DMS114 treated with DMSO at 0.1 percent for 48 hours (cell line): ENCODE measurements at regions not wholly inside any gene's neighbourhood (a gene's known extent, or its start where the extent isn't known, plus 50 kb on each side); places are given as distances from the start of the nearest gene placed in this dataset.
"Not testable (repeated sequence)": the region's sequence is repeated elsewhere in the genome, so short reads cannot be mapped to it uniquely, and the experiment has no call there.

Experiments
- DNase-seq: peaks from one replicate; lab custom pipeline; 2025; ENCODE audit not compliant: unreplicated experiment; lab: John Stamatoyannopoulos, UW

DNA sequence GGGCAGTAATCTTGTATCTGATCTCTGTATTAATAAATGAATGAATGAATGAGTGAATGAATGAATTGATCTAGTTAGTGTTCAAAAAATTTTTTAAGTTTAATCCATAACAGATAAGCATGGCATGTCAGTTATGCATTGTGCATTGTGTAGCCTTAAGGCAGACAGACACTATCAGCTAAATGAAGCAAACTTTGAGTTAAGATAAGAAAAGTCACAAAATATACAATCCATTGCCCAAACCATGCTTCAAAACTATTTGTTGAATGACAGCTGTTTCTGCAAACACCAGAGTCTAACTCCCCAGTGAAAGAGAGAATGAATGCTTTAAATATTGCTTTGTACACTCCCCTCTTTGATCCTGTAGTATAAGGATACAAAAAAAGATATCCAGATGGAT lies 314.3 kb upstream of the ETAA1 start:
- DNase-seq, result no peak

DNA sequence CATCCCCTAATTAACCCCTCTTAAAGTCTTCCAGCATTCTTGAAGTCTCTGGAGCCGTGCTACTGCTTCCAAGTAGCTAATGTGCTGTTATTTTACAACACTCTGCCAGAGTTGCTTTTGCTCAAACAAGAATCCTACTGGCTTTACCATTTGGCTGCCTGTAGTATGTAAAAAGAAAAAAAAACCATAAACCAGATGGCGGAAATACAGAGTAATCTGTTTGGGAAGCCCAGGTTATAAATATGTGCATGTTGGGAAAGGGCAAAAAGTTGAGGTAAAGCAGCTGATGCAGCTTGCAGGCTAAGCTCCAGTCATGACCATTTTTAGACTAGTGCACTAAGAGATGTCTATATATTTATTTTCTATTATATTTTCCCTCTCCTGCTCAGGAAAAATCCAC lies 313.2 kb upstream of the ETAA1 start:
- DNase-seq, result no peak

DNA sequence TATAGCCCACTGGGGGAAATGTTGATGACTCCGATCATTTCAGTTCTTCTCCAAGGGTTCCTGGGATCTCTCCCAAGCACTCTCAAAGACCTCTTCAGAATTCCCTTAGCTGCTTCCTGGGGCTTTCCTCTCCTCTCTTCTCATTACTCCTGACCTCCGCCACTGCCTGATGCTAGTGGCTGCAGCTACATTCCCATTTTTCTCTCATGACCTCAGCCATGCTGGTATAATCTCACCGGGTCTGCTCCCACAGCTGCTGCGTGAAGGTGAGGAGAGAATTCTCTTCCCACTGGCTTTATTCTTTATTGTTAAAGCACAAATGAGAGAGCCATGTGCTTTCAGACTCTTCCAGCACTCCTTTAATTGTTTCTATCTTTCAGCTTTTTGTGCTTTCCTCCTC lies 312.0 kb upstream of the ETAA1 start:
- no peak for DNase-seq

DNA sequence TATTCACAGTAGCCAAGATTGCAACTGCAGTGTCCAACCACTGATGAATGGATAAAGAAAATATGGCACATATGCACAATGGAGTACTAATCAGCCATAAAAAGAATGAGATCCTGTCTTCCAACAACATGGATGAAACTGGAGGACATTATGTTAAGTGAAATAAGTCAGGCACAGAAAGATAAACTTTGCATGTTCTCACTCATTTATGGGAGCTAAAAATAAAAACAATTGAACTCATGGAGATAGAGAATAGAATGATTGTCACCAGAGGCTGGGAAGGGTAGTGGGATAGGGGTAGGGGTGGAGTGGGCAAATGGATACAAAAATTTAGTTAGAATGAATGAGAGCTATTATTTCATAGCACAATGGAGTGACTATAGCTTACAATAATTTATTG lies 305.5 kb upstream of the ETAA1 start:
- no peak for DNase-seq

DNA sequence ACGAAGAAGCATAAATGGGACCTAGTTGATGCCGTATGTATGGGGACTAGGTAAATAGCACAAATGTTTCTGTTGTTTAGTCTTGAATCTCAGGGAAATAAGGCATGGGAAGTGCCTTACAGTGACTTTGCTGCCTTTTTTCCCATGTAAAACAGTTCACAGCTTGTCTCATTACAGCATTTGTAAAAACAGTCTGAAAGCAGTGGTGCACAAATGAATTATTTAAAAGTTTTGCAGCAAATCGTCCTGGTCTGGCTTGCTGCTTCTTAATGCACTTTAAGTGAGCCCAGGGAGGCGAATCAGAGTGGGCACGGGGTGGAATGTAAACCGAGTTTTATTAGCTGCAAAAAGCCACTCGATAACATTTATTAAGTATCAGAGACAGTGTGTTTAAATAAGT lies 302.0 kb upstream of the ETAA1 start:
- DNase-seq, result no peak

DNA sequence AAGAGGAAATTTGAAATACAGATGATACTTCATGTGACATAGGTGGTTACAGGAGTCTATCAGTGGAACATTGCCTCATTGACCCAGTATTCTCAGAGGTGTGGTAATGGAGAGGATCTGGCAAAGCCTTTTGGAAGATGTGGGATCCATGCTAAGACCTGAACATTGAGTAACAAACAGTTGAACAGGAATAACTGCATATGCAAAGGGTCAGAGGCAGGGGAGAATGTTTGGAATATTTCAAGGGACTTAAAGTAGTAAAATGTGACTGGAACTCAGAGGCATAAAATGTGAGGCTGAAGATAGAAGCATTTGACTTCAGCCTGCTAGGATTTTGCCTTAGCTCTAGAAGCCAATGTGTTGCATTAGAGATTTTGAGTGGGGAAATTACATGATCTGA lies 300.2 kb upstream of the ETAA1 start:
- DNase-seq, result no peak

DNA sequence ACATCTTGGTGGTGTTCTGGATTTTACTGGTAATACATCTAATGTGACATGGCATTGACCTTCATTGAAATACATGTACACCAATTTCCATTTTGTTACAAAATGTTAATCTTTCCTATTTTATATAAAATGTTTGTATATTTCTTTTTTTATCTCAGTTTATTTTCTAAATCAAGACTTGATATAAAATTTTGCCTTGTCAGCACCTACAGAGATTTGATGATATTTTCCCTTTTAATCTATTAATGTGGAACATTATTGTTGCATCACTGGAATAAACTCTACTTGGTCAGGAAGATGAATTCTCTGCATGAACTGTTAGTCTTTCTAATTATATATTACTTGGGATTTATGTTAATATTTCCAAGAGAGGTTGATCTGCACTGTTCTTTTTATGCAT lies 294.0 kb upstream of the ETAA1 start:
- DNase-seq, result no peak

DNA sequence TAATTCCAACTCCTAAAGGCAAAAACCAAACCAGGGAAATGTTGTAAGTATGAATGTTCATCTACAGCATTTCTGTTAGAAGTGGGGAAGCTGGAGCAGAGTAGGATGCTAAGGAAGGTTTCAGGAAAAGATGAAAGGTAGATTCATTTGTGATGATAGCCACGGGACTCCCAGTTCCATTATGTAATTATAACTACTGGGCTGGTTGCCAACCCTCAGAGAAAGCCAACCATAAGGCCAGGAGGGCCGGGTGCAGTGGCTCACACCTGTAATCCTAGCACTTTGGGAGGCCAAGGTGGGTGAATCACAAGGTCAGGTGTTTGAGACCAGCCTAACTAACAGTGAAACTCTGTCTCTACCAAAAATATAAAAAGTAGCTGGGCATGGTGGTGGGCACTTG lies 288.9 kb upstream of the ETAA1 start:
- no peak for DNase-seq

DNA sequence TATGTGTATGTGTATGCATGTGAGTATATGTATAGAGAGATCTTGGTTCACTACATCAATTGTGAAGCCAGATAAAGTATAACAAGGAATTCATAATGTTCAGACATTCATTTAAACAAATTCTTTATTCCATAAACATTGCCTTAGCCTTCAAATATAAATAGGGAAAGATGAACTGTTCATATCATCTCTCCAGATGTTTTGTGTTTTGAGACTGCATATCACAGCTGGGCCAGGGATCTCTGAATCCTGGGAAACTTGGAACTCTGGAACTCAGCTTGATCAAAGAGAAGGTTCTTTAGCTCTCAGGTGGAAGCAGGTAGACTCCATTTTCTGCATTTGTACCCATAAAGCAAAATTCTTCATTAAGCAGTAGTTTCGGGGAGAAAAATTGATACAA lies 272.6 kb upstream of the ETAA1 start:
- no peak for DNase-seq

DNA sequence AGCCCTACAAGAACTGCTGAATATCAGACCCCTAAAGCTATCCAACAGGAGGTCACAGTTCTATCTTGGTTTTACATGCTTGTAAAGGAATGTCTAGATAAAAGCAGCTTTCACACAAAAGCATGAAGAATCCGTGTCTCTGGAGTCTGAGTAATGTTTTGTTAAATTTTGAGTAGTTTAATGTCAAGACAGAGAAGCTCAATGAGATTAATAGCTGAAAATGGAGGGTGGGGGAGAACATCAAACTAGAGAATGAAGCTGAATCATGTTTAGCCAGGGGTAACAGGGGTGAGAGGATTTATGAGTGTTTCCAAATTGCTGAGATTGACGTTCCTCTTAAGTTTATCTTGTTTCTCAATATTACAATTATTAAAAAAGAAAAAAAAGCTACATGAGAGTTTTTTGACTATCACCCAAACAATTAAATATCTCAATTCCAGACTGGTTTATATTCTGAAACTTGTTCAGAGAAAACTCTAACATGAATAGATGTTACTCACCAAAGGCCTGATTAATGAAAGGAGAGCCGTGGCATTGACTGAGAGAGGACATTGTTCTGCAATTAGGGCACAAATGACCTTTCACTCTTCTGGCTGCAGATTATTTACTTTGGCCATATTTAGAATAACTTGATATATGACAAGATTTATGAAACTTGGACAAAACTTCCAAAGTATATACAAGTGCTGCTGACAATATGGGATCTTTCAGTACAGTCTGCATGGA lies 266.4 kb upstream of the ETAA1 start:
- DNase-seq, result no peak

DNA sequence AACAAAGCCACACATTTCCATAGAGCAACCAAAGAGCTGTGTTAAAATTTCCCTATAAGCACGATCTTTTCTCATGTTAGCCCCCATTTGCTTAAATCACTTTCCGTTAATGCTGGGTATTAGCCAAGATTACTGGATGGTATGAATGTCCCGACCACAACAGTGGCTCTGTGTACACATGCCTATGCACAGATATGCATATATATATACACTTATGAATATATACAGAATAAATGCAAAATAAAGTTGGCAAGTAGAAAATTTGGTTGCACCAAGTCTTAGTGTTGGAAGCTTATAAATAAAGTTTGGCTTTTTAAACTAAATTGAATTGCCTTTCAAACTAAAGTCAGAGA lies 265.9 kb upstream of the ETAA1 start:
- DNase-seq, result no peak

DNA sequence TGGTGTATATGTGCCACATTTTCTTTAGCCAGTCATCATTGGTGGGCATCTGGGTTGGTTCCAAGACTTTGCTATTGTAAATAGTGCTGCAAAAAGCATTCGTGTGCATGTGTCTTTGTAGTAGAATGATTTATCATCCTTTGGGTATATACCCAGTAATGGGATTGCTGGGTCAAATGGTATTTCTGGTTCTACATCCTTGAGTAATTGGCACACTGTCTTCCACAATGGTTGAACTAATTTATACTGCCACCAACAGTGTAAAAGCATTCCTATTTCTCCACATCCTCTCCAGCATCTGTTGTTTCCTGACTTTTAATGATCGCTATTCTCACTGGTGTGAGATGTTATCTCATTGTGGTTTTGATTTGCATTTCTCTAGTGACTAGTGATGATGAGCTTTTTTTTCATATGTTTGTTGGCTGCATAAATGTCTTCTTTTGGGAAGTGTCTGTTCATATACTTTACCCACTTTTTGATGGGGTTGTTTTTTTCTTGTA lies 264.6 kb upstream of the ETAA1 start:
- DNase-seq, result not testable (repeated sequence)

DNA sequence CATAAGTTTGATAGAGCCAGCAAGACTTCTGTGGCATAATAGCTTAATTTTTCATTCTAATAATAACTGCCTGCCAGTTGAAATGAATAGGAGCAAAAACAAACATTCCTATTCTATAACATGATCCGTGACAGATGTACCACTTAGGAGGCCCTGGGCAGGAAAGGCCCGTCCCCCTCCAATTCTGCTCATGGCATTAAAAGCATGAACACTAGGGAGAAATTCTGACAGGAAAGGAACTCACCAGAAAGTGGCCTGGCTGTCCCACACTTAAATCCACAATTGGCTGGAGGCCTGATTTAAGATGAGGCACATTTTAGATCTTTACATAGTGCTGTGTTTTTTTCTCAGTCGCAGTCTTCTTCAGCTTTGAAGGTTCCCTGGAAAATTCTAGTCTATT lies 261.9 kb upstream of the ETAA1 start:
- DNase-seq, result no peak

DNA sequence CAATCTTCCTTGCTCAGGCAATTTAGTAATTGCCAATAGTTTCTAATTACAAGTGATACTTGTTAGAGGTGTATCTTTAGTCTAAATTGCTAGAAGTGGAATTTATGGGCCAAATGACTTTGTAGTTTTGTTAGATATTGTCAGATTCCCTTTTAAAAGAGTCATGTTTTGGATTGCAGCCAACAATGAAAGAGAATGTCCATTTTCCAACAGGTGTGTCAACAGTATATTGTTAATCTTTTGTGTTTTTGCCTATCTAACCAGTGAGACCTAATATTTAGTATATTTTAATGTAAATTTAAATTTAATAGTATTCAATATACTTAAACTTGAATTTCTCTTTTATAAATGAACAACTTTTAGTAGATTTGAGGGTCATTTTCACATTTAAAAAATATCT lies 259.4 kb upstream of the ETAA1 start:
- no peak for DNase-seq

DNA sequence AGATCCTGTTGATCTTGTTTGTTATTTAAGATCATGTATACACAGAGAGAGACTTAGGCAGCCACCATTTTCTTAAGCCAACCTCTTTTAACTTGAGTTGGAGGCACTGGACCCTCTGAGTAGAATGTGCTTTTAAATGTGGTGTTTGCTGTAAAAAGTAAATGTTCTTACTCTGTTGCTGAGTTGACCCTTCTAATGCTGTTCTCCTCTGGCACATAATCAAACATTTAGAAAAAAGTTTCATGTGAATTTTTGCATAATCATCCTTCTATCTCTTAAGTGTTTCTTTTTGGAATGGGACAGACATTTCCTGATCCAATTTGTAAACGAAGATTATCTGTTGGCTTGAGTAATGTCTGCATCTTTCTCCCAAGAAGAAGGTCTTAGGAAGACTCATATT lies 255.1 kb upstream of the ETAA1 start:
- DNase-seq, result no peak

DNA sequence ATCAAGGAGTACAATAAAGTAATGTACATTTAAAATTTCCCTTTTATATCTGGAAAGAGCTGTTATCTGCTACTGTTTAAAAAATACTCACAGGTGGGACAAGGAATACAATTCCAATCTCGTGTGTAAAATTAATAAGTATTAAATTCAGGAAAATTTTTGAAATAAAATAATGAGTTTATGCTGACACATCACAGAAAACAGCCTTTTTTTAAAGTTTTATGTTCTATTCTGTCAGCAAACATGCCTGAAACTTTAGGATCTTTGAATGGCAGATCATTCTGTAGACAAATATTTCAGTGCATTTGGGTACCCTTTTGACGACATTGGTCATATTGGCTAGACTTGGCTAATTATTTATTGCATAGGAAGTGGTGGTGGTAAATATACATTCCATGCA lies 254.4 kb upstream of the ETAA1 start:
- DNase-seq, result no peak

DNA sequence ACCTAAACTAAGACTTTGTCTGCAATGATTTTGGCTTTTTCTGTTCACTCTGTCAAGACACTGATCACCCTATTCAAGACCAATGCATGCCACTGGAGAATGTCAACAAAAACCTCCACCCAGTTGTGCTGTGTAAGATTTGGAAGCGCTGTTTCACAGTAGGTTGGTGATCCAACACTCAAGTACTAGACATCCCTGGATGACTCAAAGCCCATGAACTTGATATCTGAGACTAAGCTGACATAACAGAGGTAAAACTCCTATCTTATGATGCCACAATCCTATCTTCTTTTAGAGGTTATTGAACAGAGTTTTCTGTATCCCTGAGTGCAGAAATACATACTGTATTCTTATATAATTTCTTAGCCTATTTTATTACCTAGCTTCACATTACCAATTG lies 251.3 kb upstream of the ETAA1 start:
- no peak for DNase-seq

DNA sequence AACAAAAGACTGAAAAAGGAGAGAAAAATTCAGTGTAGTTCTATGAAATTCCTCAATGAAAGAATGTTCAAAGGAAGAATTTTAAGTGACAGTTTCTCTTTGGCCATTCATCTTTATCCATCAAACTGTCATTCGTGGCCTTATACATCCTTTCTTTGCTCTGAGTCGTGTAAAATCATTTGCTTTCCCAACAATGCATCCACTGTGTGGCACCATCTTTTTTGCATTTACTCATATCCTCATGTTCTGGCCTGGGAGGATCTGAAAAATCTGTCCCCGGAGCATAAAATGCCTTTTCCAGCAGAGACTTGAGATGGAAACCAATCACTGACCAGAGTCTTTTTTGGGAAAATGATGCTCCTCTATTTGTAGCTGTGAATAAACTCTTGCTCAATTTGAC lies 240.3 kb upstream of the ETAA1 start:
- DNase-seq, result no peak

DNA sequence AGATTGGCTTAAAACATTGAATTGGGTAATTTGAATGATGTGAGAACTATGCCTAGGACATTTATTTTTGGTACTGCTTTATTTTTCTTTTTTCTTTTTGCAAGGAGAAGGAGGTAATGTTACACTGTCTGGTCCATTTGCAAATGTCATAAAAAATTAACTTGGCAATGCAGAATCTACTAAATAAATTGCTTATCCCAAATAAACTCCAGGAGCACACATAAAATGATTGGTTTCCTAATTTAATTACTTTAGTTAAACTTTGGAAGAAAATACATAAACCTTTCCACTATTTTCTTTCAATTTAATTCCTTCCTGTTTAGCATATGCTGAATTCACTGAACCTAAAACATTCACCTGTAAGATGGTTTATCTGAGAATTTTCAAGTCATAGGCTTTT lies 238.4 kb upstream of the ETAA1 start:
- DNase-seq, result no peak

DNA sequence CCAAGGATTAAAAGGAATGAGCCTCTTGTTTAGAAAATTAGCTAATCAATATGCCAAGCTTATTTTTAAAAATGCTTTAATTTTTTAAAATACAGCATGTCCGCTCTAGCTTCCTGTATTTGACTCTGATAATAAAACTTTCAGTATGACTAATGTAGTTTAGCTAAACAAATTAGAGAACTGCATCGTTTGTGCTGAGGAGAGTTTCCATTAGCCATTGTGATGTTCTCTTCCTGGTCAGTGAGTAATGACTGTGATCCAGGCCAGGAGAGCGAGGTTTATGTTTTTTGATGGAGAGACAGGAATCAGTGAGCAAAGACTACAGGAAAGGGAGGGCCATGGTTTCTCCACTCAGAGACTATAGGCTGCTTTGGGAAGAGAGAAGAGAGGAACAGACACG lies 237.2 kb upstream of the ETAA1 start:
- no peak for DNase-seq

DNA sequence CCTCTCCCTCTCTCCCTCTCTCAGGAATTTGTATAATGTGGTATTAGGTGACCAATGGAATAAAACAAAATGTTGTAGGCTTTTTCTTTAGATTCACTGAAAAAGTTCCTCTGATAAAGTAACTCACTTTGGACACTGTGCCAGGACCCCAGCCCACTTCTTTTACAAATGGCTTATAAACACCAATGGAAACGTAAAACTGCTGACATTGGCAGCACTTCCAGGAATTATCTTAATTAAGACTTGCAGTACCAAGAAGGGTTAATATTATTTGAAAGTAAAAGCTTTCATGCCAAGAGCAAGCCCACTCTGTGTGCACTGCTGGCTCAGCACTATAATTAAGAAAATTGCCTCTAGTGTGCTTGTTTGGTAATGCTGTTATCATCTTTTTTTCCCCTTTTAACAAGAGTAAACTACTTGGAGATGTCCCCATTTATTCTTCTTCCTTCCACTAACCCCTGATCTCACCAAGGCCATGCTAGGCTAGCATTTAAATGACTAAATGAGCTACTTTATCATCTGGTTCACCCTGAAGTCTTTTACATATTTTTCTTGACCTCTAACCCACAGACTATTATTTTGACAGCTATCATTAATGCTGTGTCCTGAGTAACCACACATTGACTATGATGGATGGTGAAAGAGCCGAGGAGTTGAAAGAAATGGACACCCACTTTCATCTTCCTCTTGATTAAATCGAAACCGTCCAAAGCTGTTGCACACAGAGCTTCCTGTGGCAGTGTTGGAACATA lies 232.2 kb upstream of the ETAA1 start:
- no peak for DNase-seq

DNA sequence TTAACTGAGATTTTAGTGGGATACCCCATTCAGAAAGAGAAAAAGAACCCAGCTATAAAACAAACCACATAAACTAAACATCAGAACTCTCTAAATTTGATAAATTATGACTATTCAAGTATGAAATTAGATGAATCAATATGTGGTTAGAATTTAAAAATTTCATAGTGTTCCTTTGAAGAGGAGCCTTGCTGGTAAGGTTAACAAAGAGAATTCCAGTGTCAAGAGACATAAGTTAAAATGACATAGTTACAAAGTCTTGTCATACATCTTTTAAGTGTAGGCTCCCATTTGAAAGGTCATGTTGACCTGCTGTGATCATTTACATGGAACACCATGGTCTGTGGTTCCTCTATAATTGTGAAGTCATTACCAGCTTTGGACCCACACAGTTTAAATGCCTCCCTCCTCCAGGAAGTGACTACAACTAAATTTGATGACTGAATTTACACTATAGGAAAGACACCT lies 231.6 kb upstream of the ETAA1 start:
- DNase-seq, result no peak

DNA sequence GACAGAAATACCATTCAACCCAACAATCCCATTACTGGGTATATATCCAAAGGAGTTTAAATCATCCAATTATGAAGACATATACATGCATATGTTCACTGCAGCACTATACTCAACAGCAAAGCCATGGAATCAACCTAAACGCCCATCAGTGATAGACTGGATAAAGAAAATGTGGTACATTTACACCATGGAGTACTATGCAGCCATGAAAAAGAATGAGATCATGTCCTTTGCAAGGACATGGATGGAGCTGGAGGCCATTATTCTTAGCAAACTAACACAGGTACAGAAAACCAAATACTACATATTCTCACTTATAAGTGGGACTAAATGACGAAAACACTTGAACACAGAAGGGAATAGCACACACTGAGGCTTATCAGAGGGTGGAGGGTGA lies 230.6 kb upstream of the ETAA1 start:
- DNase-seq, result not testable (repeated sequence)
